ENCODE measurements at regions not wholly inside any gene's neighbourhood (a gene's known extent, or its start where the extent isn't known, plus 50 kb on each side); places are given as distances from the start of the nearest gene placed in this dataset.
"Not testable (repeated sequence)": the region's sequence is repeated elsewhere in the genome, so short reads cannot be mapped to it uniquely, and the experiment has no call there.

DNA sequence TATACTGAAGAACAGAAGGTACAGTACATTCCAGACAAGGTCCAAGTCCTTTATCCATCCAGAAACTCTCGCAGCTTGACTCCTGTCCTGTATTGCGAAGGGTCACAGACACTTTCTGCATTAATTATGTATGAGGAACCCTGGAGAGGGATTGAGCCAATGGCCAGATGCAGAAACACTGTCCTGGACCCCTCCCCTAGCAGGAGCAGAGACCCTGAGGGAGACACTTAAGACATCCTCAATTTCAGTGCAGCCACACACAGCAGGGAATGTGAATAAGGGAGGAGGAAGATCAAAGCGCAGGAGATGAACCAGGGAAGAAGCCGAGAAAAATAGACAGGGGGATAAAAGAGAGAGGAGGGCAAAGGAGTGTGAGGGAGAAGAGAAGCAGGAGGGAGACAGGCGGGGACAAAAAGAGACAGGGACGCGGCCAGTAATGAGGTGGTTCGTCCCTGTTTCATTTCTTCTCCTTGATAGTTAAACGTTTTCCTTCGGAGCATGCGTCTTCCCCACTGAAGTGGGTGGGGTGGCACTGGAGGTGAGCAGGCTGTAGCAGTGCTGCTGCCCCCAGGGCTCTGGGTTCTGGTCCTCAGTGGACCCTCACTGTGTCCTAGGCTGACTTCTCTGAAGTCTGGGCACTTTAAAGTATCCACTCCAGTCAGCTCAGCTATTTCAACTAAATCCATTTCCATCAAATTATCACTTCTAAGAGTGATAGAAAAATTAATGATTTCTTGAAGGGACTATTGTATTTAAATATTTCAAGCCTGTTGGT is 356.4 kb upstream of the NOCT start:
- no peak for DNase-seq (ENCODE audit: low read depth)

DNA sequence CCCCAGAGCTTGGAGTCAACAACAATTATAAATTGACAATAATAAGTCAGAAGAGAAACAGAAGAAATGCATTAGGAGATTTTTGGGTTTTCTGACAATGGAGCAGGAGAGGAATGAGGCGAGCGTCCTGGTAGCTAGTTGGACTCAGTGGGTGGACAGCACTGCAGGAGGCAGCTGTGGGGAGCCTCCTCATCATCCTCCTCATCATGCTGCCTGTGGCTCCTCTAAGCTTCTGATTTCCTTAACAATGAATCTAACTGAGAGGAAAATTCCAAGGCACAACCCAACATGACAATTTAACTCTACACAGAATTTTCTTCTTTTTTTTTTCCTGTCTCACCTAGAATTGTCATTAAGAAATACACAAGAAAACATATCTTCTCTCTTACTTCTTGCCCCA is 357.1 kb upstream of the NOCT start:
- DNase-seq (ENCODE audit: low read depth): no peak

- no peak for DNase-seq (ENCODE audit: low read depth)
Observed at GRCh38 chr4:138656990-138657389, 358.6 kb upstream of the NOCT start.

- no peak for DNase-seq (ENCODE audit: low read depth)
Observed at GRCh38 chr4:138655985-138656384, 359.6 kb upstream of the NOCT start.

- no peak for DNase-seq (ENCODE audit: low read depth)
Observed at GRCh38 chr4:138655286-138655685, 360.3 kb upstream of the NOCT start.

- no peak for DNase-seq (ENCODE audit: low read depth)
Observed at GRCh38 chr4:138650929-138651448, 364.6 kb upstream of the NOCT start.

GRCh38 chr4:138650495-138650894 is 365.1 kb upstream of the NOCT start:
- DNase-seq (ENCODE audit: low read depth): no peak

DNA sequence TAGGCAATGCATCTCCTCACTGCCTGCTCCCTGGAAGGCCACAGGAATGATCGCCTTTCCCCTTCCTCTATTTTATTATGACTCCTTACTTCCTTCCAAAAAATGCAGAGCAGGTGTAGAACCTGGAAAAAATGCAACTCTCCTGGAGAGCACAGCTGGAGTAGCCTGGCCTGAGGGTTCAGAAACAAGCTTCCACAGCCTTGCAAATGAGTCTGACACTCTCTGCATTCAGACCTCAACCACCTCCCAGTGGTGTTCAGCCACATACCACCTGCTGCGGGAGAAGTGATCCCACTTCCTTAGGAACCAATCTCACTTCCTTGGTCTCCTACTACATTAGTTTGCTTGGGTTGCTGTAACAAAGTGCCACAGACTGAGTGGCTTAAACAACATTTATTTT is 368.1 kb upstream of the NOCT start:
- no peak for DNase-seq (ENCODE audit: low read depth)

DNA sequence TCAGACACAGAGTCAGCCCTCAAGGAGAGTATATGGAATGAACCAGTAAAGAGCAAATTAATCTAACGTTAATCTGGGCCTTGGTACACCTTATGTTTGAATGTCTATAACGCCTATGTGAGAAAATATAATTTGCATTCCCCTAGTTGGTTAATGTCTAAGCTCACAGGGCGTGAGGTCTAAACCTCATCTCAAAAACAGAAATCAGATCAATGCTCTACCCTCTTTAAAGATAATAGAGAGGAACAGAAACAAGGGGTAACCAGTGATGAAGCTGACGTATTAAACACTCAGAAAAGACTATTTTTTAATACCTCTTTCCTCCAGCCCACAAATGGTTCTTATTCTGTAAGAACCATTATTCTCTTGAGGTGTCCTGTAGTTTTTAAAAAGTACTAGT is 369.2 kb upstream of the NOCT start:
- no peak for DNase-seq (ENCODE audit: low read depth)

GRCh38 chr4:138645289-138645688 is 370.3 kb upstream of the NOCT start:
- DNase-seq (ENCODE audit: low read depth): no peak

DNA sequence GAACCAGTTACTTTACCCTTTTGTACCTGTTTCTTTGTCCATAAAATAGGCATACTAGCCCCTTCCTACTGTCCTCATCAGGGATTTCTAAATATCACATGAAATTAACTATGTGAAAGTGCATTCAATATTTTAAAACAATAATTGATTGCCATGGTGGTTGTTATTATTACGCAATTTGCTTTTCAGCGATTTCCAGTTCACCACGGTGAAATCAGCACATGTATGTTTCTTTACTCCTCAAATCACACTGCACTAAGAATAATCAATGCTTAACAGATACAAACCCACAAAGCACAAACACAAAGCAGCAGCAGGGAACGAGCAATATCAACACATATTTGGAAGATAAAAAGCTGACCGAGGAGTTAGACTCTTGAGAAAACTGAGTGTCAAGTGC is 371.3 kb upstream of the NOCT start:
- DNase-seq (ENCODE audit: low read depth): no peak

DNA sequence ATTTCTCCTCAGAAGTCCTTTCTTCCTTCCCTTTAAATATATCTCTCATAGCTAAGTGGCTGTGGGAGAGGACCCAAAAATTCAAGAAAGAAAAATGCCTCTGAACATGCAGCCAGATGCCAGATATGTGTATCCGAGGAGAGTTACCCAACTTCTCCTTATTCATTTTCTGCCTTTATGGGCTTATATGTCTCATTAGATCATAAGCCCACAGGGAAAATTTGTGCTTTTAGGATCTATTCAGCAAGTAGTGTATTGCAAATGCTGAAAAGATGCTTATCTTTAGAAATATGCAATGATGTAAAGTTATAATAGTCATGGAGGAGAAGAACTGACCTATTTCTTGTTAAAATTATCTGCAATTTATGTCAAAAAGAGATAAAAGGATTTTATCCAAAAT is 371.8 kb upstream of the NOCT start:
- no peak for DNase-seq (ENCODE audit: low read depth)

- no peak for DNase-seq (ENCODE audit: low read depth)
Observed at GRCh38 chr4:138639018-138639741, 376.4 kb upstream of the NOCT start.

DNA sequence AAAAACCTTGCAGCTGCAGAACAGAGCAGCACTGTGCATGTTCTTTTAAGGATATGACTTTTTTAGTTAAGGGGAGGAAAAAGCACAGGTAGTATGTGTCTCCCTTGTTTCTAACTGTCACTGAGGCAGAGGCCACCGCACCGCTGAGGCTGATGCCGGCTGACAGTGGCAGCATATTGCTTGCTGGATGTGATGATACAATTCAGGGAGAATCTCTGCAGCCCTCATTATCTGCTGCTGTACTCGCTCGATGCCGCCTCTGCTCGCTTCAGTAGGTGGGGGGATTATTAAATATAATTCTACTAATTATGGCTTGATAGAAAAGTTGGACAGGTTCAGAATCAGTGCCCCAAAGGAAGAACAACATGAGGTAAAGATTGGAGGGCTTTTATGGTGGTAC is 378.8 kb upstream of the NOCT start:
- DNase-seq (ENCODE audit: low read depth): no peak

DNA sequence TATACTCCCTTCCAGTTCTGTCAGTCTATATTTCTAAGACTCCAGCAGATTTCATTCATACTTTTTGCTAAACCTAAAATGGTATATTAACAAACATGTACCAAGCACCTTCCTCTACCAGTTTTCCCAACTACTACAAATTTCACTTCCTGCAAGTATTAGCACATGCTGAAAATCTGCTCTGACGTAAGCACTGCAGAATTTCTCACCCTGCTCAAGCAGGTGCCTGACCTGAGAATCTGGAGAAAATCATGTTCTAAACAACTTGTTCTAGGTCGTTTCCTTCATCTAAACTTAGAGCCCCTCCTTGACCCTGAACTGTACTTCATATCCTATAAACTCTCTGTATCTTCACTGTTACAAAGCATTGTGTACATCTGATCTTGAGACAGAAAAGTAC is 380.7 kb upstream of the NOCT start:
- no peak for DNase-seq (ENCODE audit: low read depth)

- no peak for DNase-seq (ENCODE audit: low read depth)
Observed at GRCh38 chr4:138633580-138633904, 382.0 kb upstream of the NOCT start.

DNA sequence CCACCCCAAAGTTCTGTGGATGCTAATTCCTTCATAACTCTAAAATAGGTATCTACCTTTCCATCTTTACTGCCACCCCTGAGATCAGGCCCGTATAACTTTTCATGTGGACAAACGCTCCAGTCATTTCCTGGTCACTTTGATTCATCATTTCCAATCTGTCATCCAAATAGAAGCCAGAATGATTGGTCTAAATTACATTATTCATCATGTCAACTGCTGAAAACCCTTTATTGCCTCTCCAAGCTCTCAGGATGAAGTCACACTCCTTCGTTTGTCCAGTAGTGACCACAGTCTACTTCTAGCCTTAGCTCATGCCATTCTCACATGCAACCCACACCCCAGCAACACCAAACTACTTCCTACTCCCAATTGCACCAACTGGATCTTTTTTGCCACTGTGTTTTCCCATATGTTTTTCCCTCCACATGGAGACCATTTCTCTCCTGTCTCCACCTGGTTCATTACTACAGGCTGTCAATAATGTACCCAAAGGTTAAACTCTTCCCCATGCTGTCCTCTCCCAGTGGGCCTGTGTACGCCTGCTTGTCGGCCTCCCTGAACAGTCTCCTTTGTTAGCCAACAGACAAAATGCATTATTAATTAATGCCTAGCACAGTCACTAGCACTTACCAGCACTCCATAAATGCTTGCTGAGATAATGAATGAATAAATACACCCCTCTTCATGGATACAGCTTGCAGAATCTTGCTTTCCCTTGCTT is 382.6 kb upstream of the NOCT start:
- DNase-seq (ENCODE audit: low read depth): no peak

- DNase-seq (ENCODE audit: low read depth): no peak
Observed at GRCh38 chr4:138630666-138631065, 384.9 kb upstream of the NOCT start.

GRCh38 chr4:138629669-138630068 is 385.9 kb upstream of the NOCT start:
- DNase-seq (ENCODE audit: low read depth): no peak

DNA sequence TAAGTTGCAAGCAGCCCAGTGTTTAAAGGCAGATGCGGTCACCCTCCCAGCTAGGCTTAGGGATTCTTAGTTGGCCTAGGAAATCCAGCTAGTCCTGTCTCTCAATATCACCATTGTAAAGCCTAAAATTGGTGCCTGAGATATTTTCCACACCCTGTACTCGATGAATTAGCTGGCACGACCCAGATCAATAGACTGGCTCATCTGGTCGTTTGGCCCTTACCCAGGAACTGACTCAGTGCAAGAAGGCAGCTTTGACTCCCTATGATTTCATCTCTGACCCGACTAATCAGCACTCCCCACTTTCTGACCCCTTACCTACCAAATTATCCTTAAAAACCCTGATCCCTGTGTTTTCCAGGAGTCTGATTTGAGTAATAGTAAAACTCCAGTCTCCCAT is 384.9 kb upstream of the SLC7A11 start:
- no peak for DNase-seq (ENCODE audit: low read depth)

- DNase-seq (ENCODE audit: low read depth): not testable (repeated sequence)
Observed at GRCh38 chr4:138622362-138622761, 380.2 kb upstream of the SLC7A11 start.

GRCh38 chr4:138616775-138617174 is 374.6 kb upstream of the SLC7A11 start:
- no peak for DNase-seq (ENCODE audit: low read depth)

All from activated T-cell treated with anti-CD3 and anti-CD28 coated beads for 24 hours (primary cell).